ENCODE measurements at regions not wholly inside any gene's neighbourhood (a gene's known extent, or its start where the extent isn't known, plus 50 kb on each side); places are given as distances from the start of the nearest gene placed in this dataset.

DNA sequence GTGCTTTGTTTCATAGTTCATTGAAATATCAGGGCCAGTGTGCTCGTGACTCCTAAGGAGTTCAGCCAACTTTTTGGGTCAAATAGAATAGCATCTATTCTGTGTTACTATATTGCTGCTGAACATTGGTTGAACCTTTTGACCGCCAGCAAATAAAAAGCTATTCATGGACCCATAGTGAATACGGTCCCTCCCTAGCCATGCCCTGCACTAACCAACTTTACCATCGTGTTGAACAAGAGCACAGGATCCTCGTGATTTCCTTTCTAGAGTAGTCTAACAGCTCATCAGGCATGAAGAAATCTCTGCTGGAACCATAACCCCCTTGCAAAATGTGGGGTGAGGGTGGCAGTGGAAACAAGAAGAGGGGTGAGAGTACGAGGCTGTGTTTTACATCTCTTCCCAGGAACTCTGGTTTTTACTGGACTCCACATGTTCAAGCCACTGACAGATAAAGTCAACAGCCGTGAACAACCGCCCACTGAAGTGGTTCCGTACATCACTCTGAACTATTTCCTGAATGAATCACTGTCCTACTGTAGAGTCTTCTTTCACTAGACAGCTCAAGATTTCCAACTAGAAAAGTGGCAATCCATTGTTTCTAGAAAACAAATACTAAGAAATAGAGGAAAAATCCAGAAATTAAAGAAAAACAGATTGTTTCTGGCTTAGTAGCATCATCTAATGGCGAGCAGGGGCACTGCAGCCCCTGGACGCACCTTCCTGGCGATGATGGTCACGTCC, 70.1 kb upstream of the SPATA31E1 start:
- WGBS (ENCODE audit: insufficient coverage, low coverage, missing lambda C conversion rate), result 28% methylated on average over 13 of the region's 13 CpGs
- H3K36me3 ChIP-seq (ENCODE audit: control insufficient read depth, insufficient read depth, low read length), result no peaks in the 10 kb centered on the region
- TF ChIP-seq EGR1 (conservative IDR thresholded peaks at IDR 0.05) (peak; percentile 73), ATF7 (IDR thresholded peaks at IDR 0.05) (0 out of 2 replicates have a peak, but pooled peaks have one; percentile 16), HNRNPH1 (optimal IDR thresholded peaks at IDR 0.05; ENCODE audit: low read depth, low read length) (no peak), ARID2 (IDR thresholded peaks at IDR 0.05) (0 out of 2 replicates have a peak, but pooled peaks have one; percentile 46), SMC3 (conservative IDR thresholded peaks at IDR 0.05; ENCODE audit: insufficient read depth, low read depth, low read length) (peak; percentile 79), ZNF778 (CRISPR knock-in tag; IDR thresholded peaks at IDR 0.05) (no peak), NCOR1 (IDR thresholded peaks at IDR 0.05) (no peak), KDM1A (IDR thresholded peaks at IDR 0.05) (peak; percentile 52 to 57; a peak in 2 of 4 replicates), ZNF592 (IDR thresholded peaks at IDR 0.05) (peak; percentile 68), ZBTB9 (CRISPR knock-in tag; IDR thresholded peaks at IDR 0.05) (no peak), DPF2 (IDR thresholded peaks at IDR 0.05) (peak; percentile 58; the same call in 1 of the 2 replicates), ETV5 (CRISPR knock-in tag; IDR thresholded peaks at IDR 0.05; ENCODE audit: low read depth) (no peak), ILK (tag; IDR thresholded peaks at IDR 0.05; ENCODE audit: borderline replicate concordance, low read depth) (no peak), CXXC5 (CRISPR knock-in tag; IDR thresholded peaks at IDR 0.05) (0 out of 2 replicates have a peak, but pooled peaks have one; percentile 23)

More for the DNA sequence above, 70.1 kb upstream of the SPATA31E1 start:
- no peak overlapping the region for H3K9ac ChIP-seq (ENCODE audit: insufficient read depth in 1 of 2, low read depth in 2 of 2, low read length in 2 of 2)
- H3K79me2 ChIP-seq (ENCODE audit: control insufficient read depth, insufficient read depth, low read length), result no peaks in the 10 kb centered on the region
- ChIA-PET CTCF (ENCODE audit: low intra/inter-chr PET ratio) (interaction anchor here (0.8 to 2.1 kb wide), 3 partner anchors 86 to 134 kb away, joined by 4 to 21 read pairs (median 7); partner anchors contain the start of gene CTSL), POLR2A (interaction anchor here (0.6 to 1.1 kb wide), 2 partner anchors 87 to 132 kb away, joined by 3 to 4 read pairs; partner anchors contain the start of gene CTSL)
- FAIRE-seq (peak; percentile 71), DNase-seq (ENCODE audit: extremely low read depth in 1 of 4, low spot score in 3 of 4) (peak; percentile 35 to 47 (median 44)), ATAC-seq (peak; percentile 22; the same call in 1 of the 3 replicates)
- H3K9me1 ChIP-seq (ENCODE audit: control insufficient read depth, insufficient read depth, low read length), result no peaks in the 10 kb centered on the region
- H3K4me2 ChIP-seq (ENCODE audit: insufficient read depth, low read length), result peak overlapping the region; percentile 20; the same call in 1 of the 2 replicates
- H3K27me3 ChIP-seq (ENCODE audit: control insufficient read depth in 2 of 2, insufficient read depth in 2 of 2, low read length in 2 of 2), result no peaks in the 10 kb centered on the region
- in situ Hi-C loops (cut with MboI), result loop anchor here (5.0 to 25.0 kb wide), 2 partner anchors 135 to 475 kb away; no protein-coding TSS in a partner anchor
- H3K4me3 ChIP-seq, result no peak overlapping the region
- no peaks in the 10 kb centered on the region for H3K9me3 ChIP-seq (replicated peaks; ENCODE audit: control insufficient read depth, insufficient read depth, low read depth, low read length)
- intact Hi-C loops (cut with micrococcal nuclease), result loop anchor here (1.0 to 10.0 kb wide), 3 partner anchors 128 to 298 kb away; no protein-coding TSS in a partner anchor
- no TSS peak for BruUV-seq (replicated peaks)
- no peak overlapping the region for H3K27ac ChIP-seq (ENCODE audit: extremely low read depth, low read depth, low read length)
- no peaks in the 10 kb centered on the region for H4K20me1 ChIP-seq (replicated peaks; ENCODE audit: control insufficient read depth, insufficient read depth, low read length)
- H2AFZ ChIP-seq (ENCODE audit: low read depth, low read length), result peak overlapping the region; percentile 70
- H3K4me1 ChIP-seq (replicated peaks in 1 of 2; ENCODE audit: control insufficient read depth in 2 of 2, insufficient read depth in 2 of 2, low read length in 2 of 2), result peaks cover 15 to 29% of the 10 kb centered on the region in 2 experiments; a peak in 3 of 5 replicates
